ENCODE measurements at regions not wholly inside any gene's neighbourhood (a gene's known extent, or its start where the extent isn't known, plus 50 kb on each side); places are given as distances from the start of the nearest gene placed in this dataset.

DNA sequence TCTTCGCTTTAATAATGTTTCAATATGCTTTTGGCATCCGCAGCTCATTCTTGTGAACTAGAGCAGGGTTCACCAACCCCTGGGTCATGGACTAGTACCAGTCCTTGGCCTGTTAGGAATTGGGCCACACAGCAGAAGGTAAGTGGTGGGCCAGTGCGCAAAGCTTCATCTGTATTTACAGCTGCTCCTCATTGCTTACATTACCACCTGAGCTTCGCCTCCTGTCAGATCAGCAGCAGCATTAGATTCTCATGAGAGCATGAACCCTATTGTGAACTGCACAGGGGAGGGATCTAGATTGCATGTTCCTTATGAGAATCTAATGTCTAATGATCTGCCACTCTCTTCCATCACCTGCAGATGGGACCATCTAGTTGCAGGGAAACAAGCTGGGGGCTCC is 75.5 kb upstream of the GGTLC1 start:
- H3K9me3 ChIP-seq (replicated peaks; ENCODE audit: control insufficient read depth, insufficient read depth, low read depth, low read length): no peaks in the 10 kb centered on the region
- BruUV-seq (replicated peaks): no TSS peak
- ChIA-PET POLR2A (interaction anchor here (0.9 kb wide), 1 partner anchor 185 kb away, joined by 3 read pairs; no protein-coding TSS in a partner anchor), CTCF (ENCODE audit: low intra/inter-chr PET ratio) (no interaction called here)
- H2AFZ ChIP-seq (ENCODE audit: low read depth, low read length): no peak overlapping the region
- H3K4me2 ChIP-seq (ENCODE audit: insufficient read depth, low read length): no peak overlapping the region
- H3K79me2 ChIP-seq (ENCODE audit: control insufficient read depth, insufficient read depth, low read length): no peaks in the 10 kb centered on the region
- H3K36me3 ChIP-seq (ENCODE audit: control insufficient read depth, insufficient read depth, low read length): no peaks in the 10 kb centered on the region
- intact Hi-C loops (cut with micrococcal nuclease) (no loop called here), in situ Hi-C loops (cut with MboI) (no loop called here)
- H3K27me3 ChIP-seq (ENCODE audit: control insufficient read depth in 2 of 2, insufficient read depth in 2 of 2, low read length in 2 of 2): no peaks in the 10 kb centered on the region
- FAIRE-seq: no peak
- H3K27ac ChIP-seq (ENCODE audit: extremely low read depth, low read depth, low read length): no peak overlapping the region
- DNase-seq (ENCODE audit: extremely low read depth in 1 of 4, low spot score in 3 of 4): no peak
- no peaks in the 10 kb centered on the region for H4K20me1 ChIP-seq (replicated peaks; ENCODE audit: control insufficient read depth, insufficient read depth, low read length)
- no peak for ATAC-seq
- no peaks in the 10 kb centered on the region for H3K4me1 ChIP-seq (replicated peaks in 1 of 2; ENCODE audit: control insufficient read depth in 2 of 2, insufficient read depth in 2 of 2, low read length in 2 of 2)
- no peaks in the 10 kb centered on the region for H3K9me1 ChIP-seq (ENCODE audit: control insufficient read depth, insufficient read depth, low read length)
- H3K9ac ChIP-seq (ENCODE audit: insufficient read depth in 1 of 2, low read depth in 2 of 2, low read length in 2 of 2): no peak overlapping the region
- no peak overlapping the region for H3K4me3 ChIP-seq
- TF ChIP-seq NCOA6 (IDR thresholded peaks at IDR 0.05): no peak
- TF ChIP-seq, protein P1, sequence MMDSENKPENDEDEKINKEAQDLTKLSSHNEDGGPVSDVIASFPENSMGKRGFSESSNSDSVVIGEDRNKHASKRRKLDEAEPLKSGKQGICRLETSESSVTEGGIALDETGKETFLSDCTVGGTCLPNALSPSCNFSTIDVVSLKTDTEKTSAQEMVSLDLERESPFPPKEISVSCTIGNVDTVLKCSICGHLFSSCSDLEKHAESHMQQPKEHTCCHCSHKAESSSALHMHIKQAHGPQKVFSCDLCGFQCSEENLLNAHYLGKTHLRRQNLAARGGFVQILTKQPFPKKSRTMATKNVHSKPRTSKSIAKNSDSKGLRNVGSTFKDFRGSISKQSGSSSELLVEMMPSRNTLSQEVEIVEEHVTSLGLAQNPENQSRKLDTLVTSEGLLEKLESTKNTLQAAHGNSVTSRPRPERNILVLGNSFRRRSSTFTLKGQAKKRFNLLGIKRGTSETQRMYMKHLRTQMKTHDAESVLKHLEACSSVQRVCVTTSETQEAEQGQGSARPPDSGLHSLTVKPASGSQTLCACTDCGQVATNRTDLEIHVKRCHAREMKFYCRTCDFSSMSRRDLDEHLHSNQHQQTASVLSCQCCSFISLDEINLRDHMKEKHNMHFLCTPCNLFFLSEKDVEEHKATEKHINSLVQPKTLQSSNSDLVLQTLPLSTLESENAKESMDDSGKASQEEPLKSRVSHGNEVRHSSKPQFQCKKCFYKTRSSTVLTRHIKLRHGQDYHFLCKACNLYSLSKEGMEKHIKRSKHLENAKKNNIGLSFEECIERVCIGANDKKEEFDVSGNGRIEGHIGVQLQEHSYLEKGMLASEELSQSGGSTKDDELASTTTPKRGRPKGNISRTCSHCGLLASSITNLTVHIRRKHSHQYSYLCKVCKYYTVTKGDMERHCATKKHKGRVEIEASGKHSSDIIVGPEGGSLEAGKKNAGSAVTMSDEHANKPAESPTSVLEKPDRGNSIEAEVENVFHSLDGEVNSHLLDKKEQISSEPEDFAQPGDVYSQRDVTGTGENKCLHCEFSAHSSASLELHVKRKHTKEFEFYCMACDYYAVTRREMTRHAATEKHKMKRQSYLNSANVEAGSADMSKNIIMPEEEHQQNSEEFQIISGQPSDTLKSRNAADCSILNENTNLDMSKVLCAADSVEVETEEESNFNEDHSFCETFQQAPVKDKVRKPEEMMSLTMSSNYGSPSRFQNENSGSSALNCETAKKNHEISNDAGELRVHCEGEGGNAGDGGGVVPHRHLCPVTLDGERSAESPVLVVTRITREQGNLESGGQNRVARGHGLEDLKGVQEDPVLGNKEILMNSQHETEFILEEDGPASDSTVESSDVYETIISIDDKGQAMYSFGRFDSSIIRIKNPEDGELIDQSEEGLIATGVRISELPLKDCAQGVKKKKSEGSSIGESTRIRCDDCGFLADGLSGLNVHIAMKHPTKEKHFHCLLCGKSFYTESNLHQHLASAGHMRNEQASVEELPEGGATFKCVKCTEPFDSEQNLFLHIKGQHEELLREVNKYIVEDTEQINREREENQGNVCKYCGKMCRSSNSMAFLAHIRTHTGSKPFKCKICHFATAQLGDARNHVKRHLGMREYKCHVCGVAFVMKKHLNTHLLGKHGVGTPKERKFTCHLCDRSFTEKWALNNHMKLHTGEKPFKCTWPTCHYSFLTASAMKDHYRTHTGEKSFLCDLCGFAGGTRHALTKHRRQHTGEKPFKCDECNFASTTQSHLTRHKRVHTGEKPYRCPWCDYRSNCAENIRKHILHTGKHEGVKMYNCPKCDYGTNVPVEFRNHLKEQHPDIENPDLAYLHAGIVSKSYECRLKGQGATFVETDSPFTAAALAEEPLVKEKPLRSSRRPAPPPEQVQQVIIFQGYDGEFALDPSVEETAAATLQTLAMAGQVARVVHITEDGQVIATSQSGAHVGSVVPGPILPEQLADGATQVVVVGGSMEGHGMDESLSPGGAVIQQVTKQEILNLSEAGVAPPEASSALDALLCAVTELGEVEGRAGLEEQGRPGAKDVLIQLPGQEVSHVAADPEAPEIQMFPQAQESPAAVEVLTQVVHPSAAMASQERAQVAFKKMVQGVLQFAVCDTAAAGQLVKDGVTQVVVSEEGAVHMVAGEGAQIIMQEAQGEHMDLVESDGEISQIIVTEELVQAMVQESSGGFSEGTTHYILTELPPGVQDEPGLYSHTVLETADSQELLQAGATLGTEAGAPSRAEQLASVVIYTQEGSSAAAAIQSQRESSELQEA (IDR thresholded peaks at IDR 0.05; ENCODE audit: low read depth): no peak
- TF ChIP-seq RBM17 (IDR thresholded peaks at IDR 0.05; ENCODE audit: borderline replicate concordance, low read depth, low read length): no peak
- TF ChIP-seq SAFB (IDR thresholded peaks at IDR 0.05; ENCODE audit: borderline replicate concordance, low read depth, low read length): no peak
- no peak for TF ChIP-seq FOXK2 (conservative IDR thresholded peaks at IDR 0.05 in 1 of 2, IDR thresholded peaks at IDR 0.05 in 1 of 2; ENCODE audit: low read depth in 2 of 2)
- 0% methylated on average over 4 of the region's 4 CpGs for WGBS (ENCODE audit: insufficient coverage, low coverage, missing lambda C conversion rate)

Measured in K562 (cell line).